ENCODE measurements at regions not wholly inside any gene's neighbourhood (a gene's known extent, or its start where the extent isn't known, plus 50 kb on each side); places are given as distances from the start of the nearest gene placed in this dataset.

GRCh38 chr16:6209355-6209930, 1111.8 kb upstream of the EEF2KMT start:
- no peak for FAIRE-seq
- TF ChIP-seq STAG1 (CRISPR knock-in tag; IDR thresholded peaks at IDR 0.05) (no peak), HNRNPH1 (optimal IDR thresholded peaks at IDR 0.05; ENCODE audit: low read depth, low read length) (no peak), ZNF260 (CRISPR knock-in tag; IDR thresholded peaks at IDR 0.05; ENCODE audit: borderline replicate concordance, low read depth) (no peak), SALL1 (CRISPR knock-in tag; IDR thresholded peaks at IDR 0.05) (no peak), SMC3 (IDR thresholded peaks at IDR 0.05; ENCODE audit: low read length) (no peak), ZNF382 (CRISPR knock-in tag; IDR thresholded peaks at IDR 0.05; ENCODE audit: borderline replicate concordance) (no peak), ZNF550 (CRISPR knock-in tag; IDR thresholded peaks at IDR 0.05; ENCODE audit: borderline replicate concordance) (no peak), CSRNP2 (CRISPR knock-in tag; conservative IDR thresholded peaks at IDR 0.05; ENCODE audit: low read depth) (no peak), MYPOP (CRISPR knock-in tag; IDR thresholded peaks at IDR 0.05) (no peak), ZFP1 (CRISPR knock-in tag; IDR thresholded peaks at IDR 0.05) (no peak), ZNF460 (CRISPR knock-in tag; IDR thresholded peaks at IDR 0.05; ENCODE audit: borderline replicate concordance) (no peak), STAT6 (CRISPR knock-in tag; IDR thresholded peaks at IDR 0.05; ENCODE audit: borderline replicate concordance) (no peak), SOX5 (CRISPR knock-in tag; IDR thresholded peaks at IDR 0.05; ENCODE audit: borderline replicate concordance) (no peak), E2F5 (CRISPR knock-in tag; conservative IDR thresholded peaks at IDR 0.05) (no peak)
- intact Hi-C loops (cut with micrococcal nuclease; ENCODE audit: unreplicated experiment): no loop called here
- Histone ChIP-seq H2AFZ (ENCODE audit: low read length) (no peak overlapping the region), H3K9ac (ENCODE audit: insufficient read depth, low read depth, low read length) (no peak overlapping the region), H4K20me1 (ENCODE audit: insufficient read depth, low read length) (no peaks in the 10 kb centered on the region), H3K4me1 (ENCODE audit: insufficient read depth, low read length) (no peaks in the 10 kb centered on the region), H3K79me2 (ENCODE audit: insufficient read depth, low read length) (no peaks in the 10 kb centered on the region), H3K27ac (ENCODE audit: extremely low read length, insufficient read depth, low read length) (no peak overlapping the region), H3K27me3 (ENCODE audit: control insufficient read depth in 1 of 2, insufficient read depth in 2 of 2, low read length in 2 of 2) (no peaks in the 10 kb centered on the region), H3K4me3 (replicated peaks in 1 of 3; ENCODE audit: insufficient read depth in 1 of 3, low read depth in 2 of 3, low read length in 3 of 3) (no peak overlapping the region), H3K9me3 (ENCODE audit: low read length) (no peaks in the 10 kb centered on the region), H3K36me3 (replicated peaks in 1 of 2; ENCODE audit: control insufficient read depth in 1 of 2, insufficient read depth in 2 of 2, low read length in 2 of 2) (no peaks in the 10 kb centered on the region), H3K4me2 (ENCODE audit: low read depth, low read length) (no peak overlapping the region)
- CTCF ChIA-PET (ENCODE audit: low intra/inter-chr PET ratio, low total read pairs): no interaction called here
- no peak for ATAC-seq
- WGBS (ENCODE audit: low lambda C conversion rate): 0% methylated on average over 6 of the region's 6 CpGs
- POLR2A ChIA-PET: no interaction called here
- DNase-seq (ENCODE audit: low spot score): no peak
- in situ Hi-C loops (cut with HindIII; ENCODE audit: extremely low pct_ligation_motif_present, low pct_unique_long_range_greater_than_20kb): no loop called here
- no TSS peak for BruUV-seq (replicated peaks)

Data from HepG2 (cell line).